Neural cell (in vitro differentiated cells): ENCODE measurements at regions not wholly inside any gene's neighbourhood (a gene's known extent, or its start where the extent isn't known, plus 50 kb on each side); places are given as distances from the start of the nearest gene placed in this dataset.

Source experiments
- H2AFZ ChIP-seq: fragments of 200-600, 300-800 bp; sonication (generic), shearing (Covaris generic); 2 replicates; pipeline ENCODE4 v1.6.0; 2014; ENCODE audit warnings: low read depth, mild to moderate bottlenecking, antibody characterized with exemption, low read length, moderate library complexity
- H3F3A ChIP-seq: fragments of 200-600 bp; shearing (Covaris generic); 2 replicates; pipeline ENCODE4 v1.6.1; 2016; ENCODE audit warnings: mild to moderate bottlenecking, moderate library complexity, mixed read lengths, antibody characterized with exemption, low read length; ENCODE audit not compliant: insufficient read depth, poor library complexity, severe bottlenecking
- H3K27ac ChIP-seq: fragments of 200-600, 300-800 bp; sonication (generic), shearing (Covaris generic); 2 replicates; pipeline ENCODE4 v1.5.1; 2014; ENCODE audit warnings: mild to moderate bottlenecking, low read length, moderate library complexity
- H3K27me3 ChIP-seq: fragments of 300-800, 200-600 bp; sonication (generic), shearing (Covaris generic); 2 replicates; pipeline ENCODE4 v1.6.0; 2014; ENCODE audit warnings: mild to moderate bottlenecking, low read depth, low read length, moderate library complexity; ENCODE audit not compliant: insufficient read depth
- H3K36me3 ChIP-seq: fragments of 300-800, 200-600 bp; sonication (generic), shearing (Covaris generic); 2 replicates; pipeline ENCODE4 v1.5.1; 2014; ENCODE audit warnings: mild to moderate bottlenecking, antibody characterized with exemption, low read length, moderate library complexity; ENCODE audit not compliant: insufficient read depth
- H3K4me2 ChIP-seq: fragments of 300-800, 200-600 bp; sonication (generic), shearing (Covaris generic); 2 replicates; pipeline ENCODE4 v1.6.0; 2014; ENCODE audit warnings: mild to moderate bottlenecking, low read length
- H3K4me3 ChIP-seq: fragments of 300-800, 200-600 bp; sonication (generic), shearing (Covaris generic); 2 replicates; pipeline ENCODE4 v1.5.1; 2014; ENCODE audit warnings: mild to moderate bottlenecking, low read length, moderate library complexity
- H3K79me2 ChIP-seq: fragments of 200-600 bp; shearing (Covaris generic); replicated peaks from 2 replicates; pipeline ENCODE4 v1.6.0; 2014; ENCODE audit warnings: mild to moderate bottlenecking, low read length, moderate library complexity; ENCODE audit not compliant: insufficient read depth
- H3K9ac ChIP-seq: fragments of 300-800, 200-600 bp; sonication (generic), shearing (Covaris generic); 2 replicates; pipeline ENCODE4 v1.6.1; 2016; ENCODE audit warnings: mild to moderate bottlenecking, low read length, mixed read lengths
- H3K9me2 ChIP-seq: fragments of 200-600 bp; shearing (Covaris generic); 2 replicates; pipeline ENCODE4 v1.6.1; 2016; ENCODE audit warnings: mild to moderate bottlenecking, low read length, mixed read lengths; ENCODE audit not compliant: insufficient read depth
- H3K9me3 ChIP-seq: fragments of 200-600, 300-800 bp; sonication (generic), shearing (Covaris generic); 2 replicates; pipeline ENCODE4 v1.6.1; 2016; ENCODE audit warnings: mild to moderate bottlenecking, mixed run types, low read length, moderate library complexity, mixed read lengths
- H4K20me1 ChIP-seq: fragments of 200-600 bp; shearing (Covaris generic); 2 replicates; pipeline ENCODE4 v1.6.1; 2016; ENCODE audit warnings: mild to moderate bottlenecking, mixed run types; ENCODE audit not compliant: insufficient read depth
- EP300 ChIP-seq: fragments of 450-650 bp; conservative IDR thresholded peaks from 2 replicates; pipeline ENCODE4 v1.6.1; 2014; ENCODE audit warnings: antibody characterized with exemption, mild to moderate bottlenecking, moderate library complexity; ENCODE audit not compliant: poor library complexity, severe bottlenecking
- EZH2 ChIP-seq: fragments of 200-600, 300-800 bp; shearing (Covaris generic), sonication (generic); IDR thresholded peaks from 2 replicates; pipeline ENCODE4 v1.6.1; 2014; ENCODE audit warnings: antibody characterized with exemption, low read length, borderline replicate concordance, mild to moderate bottlenecking; ENCODE audit not compliant: insufficient read depth, poor library complexity, severe bottlenecking
- MXI1 ChIP-seq: fragments of 450-650 bp; conservative IDR thresholded peaks from 2 replicates; pipeline ENCODE4 v1.6.1; 2014; ENCODE audit warnings: antibody characterized with exemption, mild to moderate bottlenecking; ENCODE audit not compliant: poor library complexity, severe bottlenecking
- POLR2AphosphoS5 ChIP-seq: IDR thresholded peaks from 2 replicates; pipeline ENCODE4 v1.6.1; 2012
- RAD21 ChIP-seq: fragments of 450-650 bp; conservative IDR thresholded peaks from 2 replicates; pipeline ENCODE4 v1.6.1; 2014; ENCODE audit warnings: antibody characterized with exemption, mild to moderate bottlenecking, moderate library complexity
- SMC3 ChIP-seq: fragments of 450-650 bp; conservative IDR thresholded peaks from 2 replicates; pipeline ENCODE4 v1.6.1; 2014; ENCODE audit warnings: antibody characterized with exemption, mild to moderate bottlenecking, moderate library complexity; ENCODE audit not compliant: poor library complexity
- TAF1 ChIP-seq: IDR thresholded peaks from 2 replicates; pipeline ENCODE4 v1.6.1; 2012; ENCODE audit warnings: low read depth
- TF ChIP-seq, protein P1 (sequence below): IDR thresholded peaks from 2 replicates; pipeline ENCODE4 v1.6.1; 2012; ENCODE audit warnings: borderline replicate concordance
- TF ChIP-seq, protein P2 (sequence below): fragments of 450-650 bp; IDR thresholded peaks from 2 replicates; pipeline ENCODE4 v1.5.1; 2014; ENCODE audit warnings: antibody characterized with exemption, mild to moderate bottlenecking, moderate library complexity; ENCODE audit not compliant: poor library complexity, severe bottlenecking

DNA sequence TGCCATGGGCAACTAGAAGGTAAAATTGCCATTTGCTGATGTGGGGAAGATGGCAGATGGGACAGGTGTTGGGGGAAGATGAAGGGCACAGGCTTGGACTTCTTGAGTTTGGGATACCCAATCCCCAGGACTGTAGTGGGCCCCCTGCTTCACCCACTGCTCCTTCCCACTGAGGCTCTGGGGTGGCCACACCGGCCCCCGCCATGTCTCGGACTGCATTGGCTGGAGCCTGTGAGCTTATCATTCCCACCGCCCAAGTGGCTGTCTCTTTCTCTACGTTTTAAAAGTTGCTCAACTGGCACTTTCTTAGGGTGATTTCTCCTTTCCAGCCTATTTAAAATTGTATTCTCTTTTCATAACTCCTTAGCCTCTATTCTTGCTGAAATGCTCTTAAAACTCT, 730.0 kb upstream of the ADAMTS16 start:
- Histone ChIP-seq H3K9me3 (no peaks in the 10 kb centered on the region), H2AFZ (no peak overlapping the region), H4K20me1 (no peaks in the 10 kb centered on the region), H3K4me2 (no peak overlapping the region), H3K36me3 (no peaks in the 10 kb centered on the region), H3K9me2 (no peaks in the 10 kb centered on the region), H3F3A (no peaks in the 10 kb centered on the region), H3K27me3 (no peaks in the 10 kb centered on the region), H3K4me3 (no peak overlapping the region), H3K27ac (no peak overlapping the region), H3K79me2 (no peaks in the 10 kb centered on the region), H3K9ac (no peak overlapping the region)
- TF ChIP-seq, protein P1, sequence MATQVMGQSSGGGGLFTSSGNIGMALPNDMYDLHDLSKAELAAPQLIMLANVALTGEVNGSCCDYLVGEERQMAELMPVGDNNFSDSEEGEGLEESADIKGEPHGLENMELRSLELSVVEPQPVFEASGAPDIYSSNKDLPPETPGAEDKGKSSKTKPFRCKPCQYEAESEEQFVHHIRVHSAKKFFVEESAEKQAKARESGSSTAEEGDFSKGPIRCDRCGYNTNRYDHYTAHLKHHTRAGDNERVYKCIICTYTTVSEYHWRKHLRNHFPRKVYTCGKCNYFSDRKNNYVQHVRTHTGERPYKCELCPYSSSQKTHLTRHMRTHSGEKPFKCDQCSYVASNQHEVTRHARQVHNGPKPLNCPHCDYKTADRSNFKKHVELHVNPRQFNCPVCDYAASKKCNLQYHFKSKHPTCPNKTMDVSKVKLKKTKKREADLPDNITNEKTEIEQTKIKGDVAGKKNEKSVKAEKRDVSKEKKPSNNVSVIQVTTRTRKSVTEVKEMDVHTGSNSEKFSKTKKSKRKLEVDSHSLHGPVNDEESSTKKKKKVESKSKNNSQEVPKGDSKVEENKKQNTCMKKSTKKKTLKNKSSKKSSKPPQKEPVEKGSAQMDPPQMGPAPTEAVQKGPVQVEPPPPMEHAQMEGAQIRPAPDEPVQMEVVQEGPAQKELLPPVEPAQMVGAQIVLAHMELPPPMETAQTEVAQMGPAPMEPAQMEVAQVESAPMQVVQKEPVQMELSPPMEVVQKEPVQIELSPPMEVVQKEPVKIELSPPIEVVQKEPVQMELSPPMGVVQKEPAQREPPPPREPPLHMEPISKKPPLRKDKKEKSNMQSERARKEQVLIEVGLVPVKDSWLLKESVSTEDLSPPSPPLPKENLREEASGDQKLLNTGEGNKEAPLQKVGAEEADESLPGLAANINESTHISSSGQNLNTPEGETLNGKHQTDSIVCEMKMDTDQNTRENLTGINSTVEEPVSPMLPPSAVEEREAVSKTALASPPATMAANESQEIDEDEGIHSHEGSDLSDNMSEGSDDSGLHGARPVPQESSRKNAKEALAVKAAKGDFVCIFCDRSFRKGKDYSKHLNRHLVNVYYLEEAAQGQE: no peak
- TF ChIP-seq RAD21: no peak
- no peak for TF ChIP-seq TAF1
- TF ChIP-seq, protein P2, sequence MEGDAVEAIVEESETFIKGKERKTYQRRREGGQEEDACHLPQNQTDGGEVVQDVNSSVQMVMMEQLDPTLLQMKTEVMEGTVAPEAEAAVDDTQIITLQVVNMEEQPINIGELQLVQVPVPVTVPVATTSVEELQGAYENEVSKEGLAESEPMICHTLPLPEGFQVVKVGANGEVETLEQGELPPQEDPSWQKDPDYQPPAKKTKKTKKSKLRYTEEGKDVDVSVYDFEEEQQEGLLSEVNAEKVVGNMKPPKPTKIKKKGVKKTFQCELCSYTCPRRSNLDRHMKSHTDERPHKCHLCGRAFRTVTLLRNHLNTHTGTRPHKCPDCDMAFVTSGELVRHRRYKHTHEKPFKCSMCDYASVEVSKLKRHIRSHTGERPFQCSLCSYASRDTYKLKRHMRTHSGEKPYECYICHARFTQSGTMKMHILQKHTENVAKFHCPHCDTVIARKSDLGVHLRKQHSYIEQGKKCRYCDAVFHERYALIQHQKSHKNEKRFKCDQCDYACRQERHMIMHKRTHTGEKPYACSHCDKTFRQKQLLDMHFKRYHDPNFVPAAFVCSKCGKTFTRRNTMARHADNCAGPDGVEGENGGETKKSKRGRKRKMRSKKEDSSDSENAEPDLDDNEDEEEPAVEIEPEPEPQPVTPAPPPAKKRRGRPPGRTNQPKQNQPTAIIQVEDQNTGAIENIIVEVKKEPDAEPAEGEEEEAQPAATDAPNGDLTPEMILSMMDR: no peak
- TF ChIP-seq MXI1: no peak
- TF ChIP-seq POLR2AphosphoS5: no peak
- no peak for TF ChIP-seq EZH2
- TF ChIP-seq SMC3: no peak
- TF ChIP-seq EP300: no peak

DNA sequence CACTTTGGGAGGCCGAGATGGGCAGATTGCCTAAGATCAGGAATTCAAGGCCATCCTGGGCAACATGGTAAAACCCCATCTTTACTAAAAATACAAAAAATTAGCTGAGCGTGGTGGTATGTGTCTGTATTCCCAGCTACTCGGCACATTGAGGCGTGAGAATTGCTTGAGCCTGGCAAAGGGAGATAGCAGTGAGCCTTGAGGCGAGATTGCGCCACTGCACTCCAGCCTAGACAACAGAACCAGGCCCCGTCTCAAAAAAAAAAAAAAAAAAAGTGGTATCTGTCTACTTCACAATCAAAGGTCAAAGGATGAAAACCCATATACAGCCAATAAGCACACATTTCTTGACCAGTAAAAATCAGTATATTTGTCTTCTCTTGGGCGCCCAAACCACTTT, 728.5 kb upstream of the ADAMTS16 start:
- Histone ChIP-seq H4K20me1 (no peaks in the 10 kb centered on the region), H3K9me3 (no peaks in the 10 kb centered on the region), H3K27ac (no peak overlapping the region), H3K27me3 (no peaks in the 10 kb centered on the region), H3K4me3 (no peak overlapping the region), H3K79me2 (no peaks in the 10 kb centered on the region), H3K36me3 (no peaks in the 10 kb centered on the region), H3K4me2 (no peak overlapping the region), H2AFZ (no peak overlapping the region), H3F3A (no peaks in the 10 kb centered on the region), H3K9ac (no peak overlapping the region), H3K9me2 (no peaks in the 10 kb centered on the region)
- no peak for TF ChIP-seq EP300
- TF ChIP-seq TAF1: no peak

DNA sequence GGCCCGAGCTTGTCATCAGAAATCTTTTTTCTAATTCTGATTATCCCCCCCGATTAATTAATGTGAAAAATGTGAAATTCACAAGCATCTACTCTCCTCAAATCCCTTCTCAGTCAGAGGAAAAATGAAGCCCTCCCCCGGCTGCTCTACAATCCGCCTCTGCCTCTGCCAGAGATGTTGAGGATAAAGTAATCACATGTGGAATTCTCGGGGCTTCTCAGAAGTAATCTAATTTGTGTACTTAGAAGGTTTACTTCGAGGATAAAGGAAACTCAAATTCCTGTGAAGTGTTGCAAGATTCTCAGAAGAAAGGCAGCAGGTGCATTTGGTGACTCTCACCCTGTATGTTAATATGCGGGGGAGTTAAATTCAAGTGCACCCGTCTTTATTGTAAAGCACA, 726.1 kb upstream of the ADAMTS16 start:
- TF ChIP-seq RAD21 (no peak), SMC3 (no peak), TAF1 (no peak), EZH2 (no peak), MXI1 (no peak), EP300 (no peak)
- TF ChIP-seq, protein P1: no peak
- TF ChIP-seq, protein P2: no peak
- Histone ChIP-seq H3K4me2 (no peak overlapping the region), H3K9ac (no peak overlapping the region), H3K27ac (no peak overlapping the region), H4K20me1 (no peaks in the 10 kb centered on the region), H3F3A (no peaks in the 10 kb centered on the region), H2AFZ (no peak overlapping the region), H3K27me3 (no peaks in the 10 kb centered on the region), H3K4me3 (no peak overlapping the region), H3K79me2 (no peaks in the 10 kb centered on the region), H3K9me2 (no peaks in the 10 kb centered on the region), H3K36me3 (no peaks in the 10 kb centered on the region), H3K9me3 (no peaks in the 10 kb centered on the region)
